VCaP (cell line): ENCODE measurements at regions not wholly inside any gene's neighbourhood (a gene's known extent, or its start where the extent isn't known, plus 50 kb on each side); places are given as distances from the start of the nearest gene placed in this dataset.

Source experiments
- H3K27ac ChIP-seq: fragments of 450-650 bp; 2 replicates; pipeline ENCODE4 v1.5.1; 2017
- TF ChIP-seq, protein P1 (sequence below): fragments of 450-650 bp; conservative IDR thresholded peaks from 2 replicates; pipeline ENCODE4 v1.5.1; 2017; ENCODE audit warnings: mild to moderate bottlenecking, moderate library complexity

DNA sequence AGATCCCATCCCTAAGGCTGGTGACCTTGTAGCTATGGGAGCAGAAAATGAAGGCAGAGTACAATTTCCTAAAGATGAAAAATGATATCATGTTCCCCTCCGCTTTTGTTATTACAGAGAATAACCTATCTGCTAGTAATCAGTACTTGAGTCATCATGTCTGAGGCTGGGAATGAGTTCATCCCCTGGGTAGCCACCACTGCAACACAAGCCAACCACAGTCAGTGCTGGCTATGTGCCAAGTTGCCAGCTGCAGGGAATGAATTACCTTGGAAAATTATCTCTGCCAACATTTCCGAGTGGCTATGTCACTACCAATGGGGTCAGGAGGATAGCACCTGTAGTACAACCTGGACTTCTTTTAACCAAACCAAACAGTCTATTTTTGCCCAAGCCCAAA is 1094.7 kb upstream of the DDX18 start:
- no peak overlapping the region for H3K27ac ChIP-seq
- TF ChIP-seq, protein P1, sequence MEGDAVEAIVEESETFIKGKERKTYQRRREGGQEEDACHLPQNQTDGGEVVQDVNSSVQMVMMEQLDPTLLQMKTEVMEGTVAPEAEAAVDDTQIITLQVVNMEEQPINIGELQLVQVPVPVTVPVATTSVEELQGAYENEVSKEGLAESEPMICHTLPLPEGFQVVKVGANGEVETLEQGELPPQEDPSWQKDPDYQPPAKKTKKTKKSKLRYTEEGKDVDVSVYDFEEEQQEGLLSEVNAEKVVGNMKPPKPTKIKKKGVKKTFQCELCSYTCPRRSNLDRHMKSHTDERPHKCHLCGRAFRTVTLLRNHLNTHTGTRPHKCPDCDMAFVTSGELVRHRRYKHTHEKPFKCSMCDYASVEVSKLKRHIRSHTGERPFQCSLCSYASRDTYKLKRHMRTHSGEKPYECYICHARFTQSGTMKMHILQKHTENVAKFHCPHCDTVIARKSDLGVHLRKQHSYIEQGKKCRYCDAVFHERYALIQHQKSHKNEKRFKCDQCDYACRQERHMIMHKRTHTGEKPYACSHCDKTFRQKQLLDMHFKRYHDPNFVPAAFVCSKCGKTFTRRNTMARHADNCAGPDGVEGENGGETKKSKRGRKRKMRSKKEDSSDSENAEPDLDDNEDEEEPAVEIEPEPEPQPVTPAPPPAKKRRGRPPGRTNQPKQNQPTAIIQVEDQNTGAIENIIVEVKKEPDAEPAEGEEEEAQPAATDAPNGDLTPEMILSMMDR: no peak

DNA sequence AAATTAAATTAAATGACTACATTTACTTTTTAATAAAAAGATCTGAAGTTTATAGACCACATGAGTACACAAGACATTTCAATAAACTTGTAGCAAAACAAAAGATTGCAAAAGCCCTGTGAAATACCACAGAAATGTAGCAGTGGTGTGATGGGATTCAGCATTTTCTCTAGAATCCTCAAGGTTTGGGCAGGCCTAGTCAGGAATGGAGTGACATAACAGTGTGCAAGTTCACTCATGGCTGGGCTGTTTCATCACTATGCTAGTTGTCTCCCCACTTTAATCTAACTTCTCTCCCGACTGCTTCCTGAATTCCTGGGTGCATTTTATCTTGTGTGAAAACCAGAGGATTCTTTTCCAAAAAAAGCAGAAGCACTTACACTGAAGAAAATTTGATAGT is 1089.9 kb upstream of the DDX18 start:
- TF ChIP-seq, protein P1: no peak
- H3K27ac ChIP-seq: no peak overlapping the region

DNA sequence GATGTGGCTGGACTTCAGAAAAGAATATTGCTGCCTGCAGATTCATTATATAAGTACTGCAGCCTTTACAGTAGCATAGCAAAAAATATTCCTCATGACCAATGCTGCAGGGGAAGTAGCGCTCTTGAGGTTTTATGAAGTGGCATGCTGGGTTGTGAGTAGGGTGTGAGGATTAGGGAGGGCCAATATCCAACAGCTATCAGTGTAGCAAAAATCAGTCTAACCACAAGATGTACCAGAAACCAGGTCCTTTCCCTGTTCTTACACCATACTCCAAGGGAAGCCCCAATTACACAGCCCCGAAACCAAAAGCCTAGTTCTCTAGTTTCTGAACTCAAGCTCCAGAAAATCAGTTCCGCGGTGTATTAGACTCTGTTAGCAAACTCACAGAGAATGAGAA is 1082.2 kb upstream of the DDX18 start:
- no peak overlapping the region for H3K27ac ChIP-seq
- TF ChIP-seq, protein P1: no peak

GRCh38 chr2:116733699-116734098 is 1080.8 kb upstream of the DDX18 start:
- H3K27ac ChIP-seq: no peak overlapping the region
- TF ChIP-seq, protein P1: no peak

- H3K27ac ChIP-seq: no peak overlapping the region
- TF ChIP-seq, protein P1: no peak
Observed at GRCh38 chr2:116737951-116738350, 1076.5 kb upstream of the DDX18 start.

DNA sequence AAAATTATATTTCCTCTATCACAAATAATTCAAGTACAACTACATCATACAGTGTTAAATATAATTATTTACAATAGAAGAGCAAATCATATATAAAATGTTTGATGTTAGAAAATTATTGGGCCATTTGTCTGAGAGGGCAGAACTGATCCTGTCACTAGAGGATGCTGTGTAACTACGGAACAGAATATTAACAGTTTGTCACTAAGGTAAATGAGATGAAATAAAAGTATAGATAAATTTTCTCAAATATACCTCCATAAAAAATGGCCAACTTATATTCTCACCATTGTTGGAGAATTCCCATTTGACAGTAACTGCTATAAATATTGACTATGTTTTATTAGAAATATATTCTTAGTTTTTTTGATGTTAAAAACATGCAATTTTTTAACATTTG is 1067.4 kb upstream of the DDX18 start:
- H3K27ac ChIP-seq: no peak overlapping the region
- TF ChIP-seq, protein P1: peak; percentile 90

DNA sequence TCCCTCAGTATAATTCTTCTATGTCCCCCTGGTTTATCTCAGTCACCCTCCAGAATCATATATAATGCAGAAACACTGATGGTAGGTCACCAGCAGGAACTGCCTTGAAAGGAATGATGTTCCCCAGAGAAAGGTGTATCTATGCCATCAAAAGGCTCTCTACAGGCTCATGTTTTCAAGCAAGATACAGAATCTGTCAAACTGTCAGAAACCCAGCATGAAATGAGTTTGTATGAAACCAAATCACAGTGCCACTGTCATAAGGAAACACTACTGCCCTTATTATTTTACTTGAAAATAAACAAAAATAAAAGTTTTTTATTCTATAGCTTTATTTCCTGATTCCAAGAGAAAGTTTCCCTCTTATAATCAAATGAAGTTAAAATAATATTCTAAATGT is 1064.5 kb upstream of the DDX18 start:
- TF ChIP-seq, protein P1: no peak
- H3K27ac ChIP-seq: no peak overlapping the region
